Panc1 (cell line): ENCODE measurements at regions not wholly inside any gene's neighbourhood (a gene's known extent, or its start where the extent isn't known, plus 50 kb on each side); places are given as distances from the start of the nearest gene placed in this dataset.

Experiments
- ATAC-seq: fragments of 200-7000 bp; cut with Tn5 transposase; 2 replicates; pipeline ENCODE4 v1.9.1; 2020; ENCODE audit warnings: mild to moderate bottlenecking, moderate library complexity
- BruUV-seq: library from RNA; stranded (reverse); fragments of 400-500 nt; replicated peaks from 2 replicates; lab custom pipeline; 2021; lab: Mats Ljungman, UMichigan
- CTCF ChIA-PET: fragments of 300-600 bp; sonication (Branson Sonifier 250); formaldehyde crosslinking; loops from one replicate; lab custom pipeline; 2022; ENCODE audit warnings: antibody characterized with exemption; lab: Charles Lee
- POLR2A ChIA-PET: fragments of 300-600 bp; sonication (Branson Sonifier 250); formaldehyde crosslinking; loops from one replicate; lab custom pipeline; 2022; ENCODE audit warnings: antibody characterized with exemption; lab: Charles Lee
- DNase-seq: peaks from one replicate; pipeline ENCODE4 v3.0.0-alpha.2; 2010; ENCODE audit warnings: low read depth, low spot score
- H3K27ac ChIP-seq: 2 replicates; pipeline ENCODE4 v1.5.1; 2011; ENCODE audit warnings: mild to moderate bottlenecking, low read length, inconsistent platforms
- H3K27me3 ChIP-seq: fragments of 200-500 bp; sonication (Bioruptor generic); 2 replicates; pipeline ENCODE4 v1.6.0; 2014; ENCODE audit warnings: low read length, inconsistent platforms; ENCODE audit not compliant: control insufficient read depth, insufficient read depth
- H3K36me3 ChIP-seq: fragments of 200-500 bp; sonication (Bioruptor generic); 2 replicates; pipeline ENCODE4 v1.5.1; 2014; ENCODE audit warnings: inconsistent platforms, mild to moderate bottlenecking, low read length, moderate library complexity; ENCODE audit not compliant: control insufficient read depth, insufficient read depth
- H3K4me1 ChIP-seq: 2 replicates; pipeline ENCODE4 v1.5.1; 2011; ENCODE audit warnings: inconsistent platforms, mild to moderate bottlenecking, low read length, moderate library complexity; ENCODE audit not compliant: control insufficient read depth, insufficient read depth
- H3K4me3 ChIP-seq, 2 experiments: 2 replicates each; pipeline ENCODE4 v1.5.1; 2011 to 2012; ENCODE audit warnings: low read depth in 2 of 2, low read length in 2 of 2, mild to moderate bottlenecking in 2 of 2, inconsistent platforms in 1 of 2, moderate library complexity in 1 of 2
- H3K9me3 ChIP-seq: fragments of 200-500 bp; sonication (Bioruptor generic); 2 replicates; pipeline ENCODE4 v1.5.1; 2014; ENCODE audit warnings: low read depth, mild to moderate bottlenecking, inconsistent platforms, low read length, moderate library complexity; ENCODE audit not compliant: control insufficient read depth, insufficient read depth
- CTCF ChIP-seq: fragments of 450-650 bp; IDR thresholded peaks from 2 replicates; pipeline ENCODE4 v1.5.1; 2017; ENCODE audit warnings: mild to moderate bottlenecking
- POLR2AphosphoS5 ChIP-seq: IDR thresholded peaks from 2 replicates; pipeline ENCODE4 v1.6.1; 2012; ENCODE audit warnings: mild to moderate bottlenecking, low read depth, low read length, moderate library complexity
- SIN3A ChIP-seq: IDR thresholded peaks from 2 replicates; pipeline ENCODE4 v1.6.1; 2012; ENCODE audit warnings: low read depth, mild to moderate bottlenecking, low read length, moderate library complexity, borderline replicate concordance; ENCODE audit not compliant: insufficient read depth
- TCF7L2 ChIP-seq: IDR thresholded peaks from 2 replicates; pipeline ENCODE4 v1.6.1; 2011; ENCODE audit warnings: mild to moderate bottlenecking, low read depth, low read length, inconsistent platforms
- in situ Hi-C: cut with HindIII; loops from 2 replicates; pipeline ENCODE4 v1.10.0; 2016; ENCODE audit warnings: low sequenced_read_pairs, low pct_unique_long_range_greater_than_20kb
- intact Hi-C: fragments of 100-400 bp; cut with micrococcal nuclease; formaldehyde crosslinking; loops from one replicate; pipeline ENCODE4 v1.10.0; 2022; ENCODE audit not compliant: unreplicated experiment
- TF ChIP-seq, protein P1 (sequence below), 2 experiments: IDR thresholded peaks; 2 replicates each; pipeline ENCODE4 v1.6.1; 2011 to 2012; ENCODE audit warnings: low read depth in 2 of 2, control low read depth in 1 of 2, low read length in 1 of 2, mild to moderate bottlenecking in 1 of 2, moderate library complexity in 1 of 2; ENCODE audit not compliant: insufficient read depth in 1 of 2

- no peak for DNase-seq
- POLR2A ChIA-PET: no interaction called here
- Histone ChIP-seq H3K27me3 (peaks cover 2% of the 10 kb centered on the region; the same call in 1 of the 2 replicates), H3K36me3 (no peaks in the 10 kb centered on the region), H3K27ac (no peak overlapping the region), H3K4me1 (no peaks in the 10 kb centered on the region), H3K9me3 (no peaks in the 10 kb centered on the region), H3K4me3 (no peak overlapping the region)
- intact Hi-C loops (no loop called here), in situ Hi-C loops (no loop called here)
- no TSS peak for BruUV-seq
- ATAC-seq: no peak
- TF ChIP-seq POLR2AphosphoS5 (no peak), SIN3A (no peak), TCF7L2 (no peak), CTCF (no peak)
- TF ChIP-seq, protein P1, sequence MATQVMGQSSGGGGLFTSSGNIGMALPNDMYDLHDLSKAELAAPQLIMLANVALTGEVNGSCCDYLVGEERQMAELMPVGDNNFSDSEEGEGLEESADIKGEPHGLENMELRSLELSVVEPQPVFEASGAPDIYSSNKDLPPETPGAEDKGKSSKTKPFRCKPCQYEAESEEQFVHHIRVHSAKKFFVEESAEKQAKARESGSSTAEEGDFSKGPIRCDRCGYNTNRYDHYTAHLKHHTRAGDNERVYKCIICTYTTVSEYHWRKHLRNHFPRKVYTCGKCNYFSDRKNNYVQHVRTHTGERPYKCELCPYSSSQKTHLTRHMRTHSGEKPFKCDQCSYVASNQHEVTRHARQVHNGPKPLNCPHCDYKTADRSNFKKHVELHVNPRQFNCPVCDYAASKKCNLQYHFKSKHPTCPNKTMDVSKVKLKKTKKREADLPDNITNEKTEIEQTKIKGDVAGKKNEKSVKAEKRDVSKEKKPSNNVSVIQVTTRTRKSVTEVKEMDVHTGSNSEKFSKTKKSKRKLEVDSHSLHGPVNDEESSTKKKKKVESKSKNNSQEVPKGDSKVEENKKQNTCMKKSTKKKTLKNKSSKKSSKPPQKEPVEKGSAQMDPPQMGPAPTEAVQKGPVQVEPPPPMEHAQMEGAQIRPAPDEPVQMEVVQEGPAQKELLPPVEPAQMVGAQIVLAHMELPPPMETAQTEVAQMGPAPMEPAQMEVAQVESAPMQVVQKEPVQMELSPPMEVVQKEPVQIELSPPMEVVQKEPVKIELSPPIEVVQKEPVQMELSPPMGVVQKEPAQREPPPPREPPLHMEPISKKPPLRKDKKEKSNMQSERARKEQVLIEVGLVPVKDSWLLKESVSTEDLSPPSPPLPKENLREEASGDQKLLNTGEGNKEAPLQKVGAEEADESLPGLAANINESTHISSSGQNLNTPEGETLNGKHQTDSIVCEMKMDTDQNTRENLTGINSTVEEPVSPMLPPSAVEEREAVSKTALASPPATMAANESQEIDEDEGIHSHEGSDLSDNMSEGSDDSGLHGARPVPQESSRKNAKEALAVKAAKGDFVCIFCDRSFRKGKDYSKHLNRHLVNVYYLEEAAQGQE (IDR thresholded peaks at IDR 0.05; ENCODE audit: insufficient read depth in 1 of 2, low read depth in 2 of 2, low read length in 1 of 2): no peak
- CTCF ChIA-PET: no interaction called here
These were observed 53.9 kb upstream of the TUT7 start for GRCh38 chr9:86408121-86408520.

DNA sequence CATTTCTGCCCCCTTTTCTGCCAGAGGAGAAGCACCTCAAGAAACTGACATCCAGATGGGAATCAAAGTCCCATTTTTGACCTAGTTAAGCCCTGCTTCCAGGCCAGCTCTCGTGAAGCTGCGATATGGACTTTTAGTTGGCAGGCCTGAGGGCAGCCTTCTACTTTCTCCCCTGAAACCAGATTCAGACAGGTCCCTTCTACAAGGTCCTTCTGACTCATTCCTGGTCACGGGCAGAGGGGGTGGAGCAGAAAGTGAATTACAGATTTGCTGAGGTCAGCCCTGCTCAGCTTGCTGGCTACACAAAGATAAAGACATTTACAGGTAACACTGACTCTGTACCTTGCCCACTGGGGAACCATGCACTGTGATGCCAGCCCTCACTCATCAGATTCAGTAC lies 52.8 kb upstream of the TUT7 start:
- CTCF ChIA-PET: no interaction called here
- intact Hi-C loops (no loop called here), in situ Hi-C loops (no loop called here)

More for the DNA sequence above, 52.8 kb upstream of the TUT7 start:
- Histone ChIP-seq H3K27me3 (peaks cover 2% of the 10 kb centered on the region; the same call in 1 of the 2 replicates), H3K9me3 (no peaks in the 10 kb centered on the region), H3K4me3 (no peak overlapping the region), H3K27ac (no peak overlapping the region), H3K36me3 (no peaks in the 10 kb centered on the region), H3K4me1 (no peaks in the 10 kb centered on the region)
- TF ChIP-seq TCF7L2 (no peak), SIN3A (no peak), POLR2AphosphoS5 (no peak), CTCF (no peak)
- TF ChIP-seq, protein P1 (IDR thresholded peaks at IDR 0.05; ENCODE audit: insufficient read depth in 1 of 2, low read depth in 2 of 2, low read length in 1 of 2): no peak
- POLR2A ChIA-PET: no interaction called here
- no TSS peak for BruUV-seq
- ATAC-seq (no peak), DNase-seq (no peak)
